Hypothalamus (tissue), 51 donors: ENCODE measurements at regions not wholly inside any gene's neighbourhood (a gene's known extent, or its start where the extent isn't known, plus 50 kb on each side); places are given as distances from the start of the nearest gene placed in this dataset.

Experiments
- DNase-seq, 51 donors: peaks; one replicate each; lab custom pipeline; 2025; lab: John Stamatoyannopoulos, UW

GRCh38 chr4:32087211-32087610 is 1367.0 kb downstream of the PCDH7 start:
- no peak for DNase-seq

GRCh38 chr4:32094987-32095386 is 1374.8 kb downstream of the PCDH7 start:
- DNase-seq: no peak

GRCh38 chr4:32102896-32103295 is 1382.7 kb downstream of the PCDH7 start:
- DNase-seq: no peak

GRCh38 chr4:32106767-32107166 is 1386.6 kb downstream of the PCDH7 start:
- no peak for DNase-seq

- DNase-seq: no peak
Measured at GRCh38 chr4:32112891-32113290, 1392.7 kb downstream of the PCDH7 start.

GRCh38 chr4:32117693-32118092 is 1397.5 kb downstream of the PCDH7 start:
- no peak for DNase-seq

- no peak for DNase-seq
Measured at GRCh38 chr4:32119907-32120306, 1399.7 kb downstream of the PCDH7 start.

- DNase-seq: no peak
Measured at GRCh38 chr4:32128549-32128948, 1408.4 kb downstream of the PCDH7 start.

GRCh38 chr4:32129967-32130366 is 1409.8 kb downstream of the PCDH7 start:
- no peak for DNase-seq

GRCh38 chr4:32133141-32133540 is 1413.0 kb downstream of the PCDH7 start:
- no peak for DNase-seq

- DNase-seq: no peak
Measured at GRCh38 chr4:32133734-32134133, 1413.6 kb downstream of the PCDH7 start.

GRCh38 chr4:32135642-32136041 is 1415.5 kb downstream of the PCDH7 start:
- DNase-seq: no peak

GRCh38 chr4:32136081-32136787 is 1416.1 kb downstream of the PCDH7 start:
- no peak for DNase-seq

- no peak for DNase-seq
Measured at GRCh38 chr4:32140636-32141035, 1420.5 kb downstream of the PCDH7 start.

- DNase-seq: no peak
Measured at GRCh38 chr4:32142075-32142474, 1421.9 kb downstream of the PCDH7 start.

GRCh38 chr4:32145987-32146386 is 1425.8 kb downstream of the PCDH7 start:
- no peak for DNase-seq

GRCh38 chr4:32147446-32148085 is 1427.4 kb downstream of the PCDH7 start:
- DNase-seq: no peak

GRCh38 chr4:32148111-32148666 is 1428.0 kb downstream of the PCDH7 start:
- DNase-seq: no peak

- DNase-seq: no peak
Measured at GRCh38 chr4:32158961-32159360, 1438.8 kb downstream of the PCDH7 start.

- DNase-seq: no peak
Measured at GRCh38 chr4:32161392-32161791, 1441.2 kb downstream of the PCDH7 start.

- no peak for DNase-seq
Measured at GRCh38 chr4:32163125-32163524, 1443.0 kb downstream of the PCDH7 start.

GRCh38 chr4:32169841-32170240 is 1449.7 kb downstream of the PCDH7 start:
- no peak for DNase-seq
